ENCODE measurements at regions not wholly inside any gene's neighbourhood (a gene's known extent, or its start where the extent isn't known, plus 50 kb on each side); places are given as distances from the start of the nearest gene placed in this dataset.

- no peak for TF ChIP-seq POLR2A (IDR thresholded peaks at IDR 0.05)
- no peak for TF ChIP-seq CTCF (IDR thresholded peaks at IDR 0.05)
Observed at GRCh38 chr5:137561608-137562007, 62.5 kb upstream of the SPOCK1 start.

Measured in right lobe of liver (tissue), 4 donors.